HEK293 (cell line): ENCODE measurements at regions not wholly inside any gene's neighbourhood (a gene's known extent, or its start where the extent isn't known, plus 50 kb on each side); places are given as distances from the start of the nearest gene placed in this dataset.

Experiments used
- CTCF ChIA-PET: fragments of 350-600 bp; formaldehyde crosslinking; extraction: SDS; loops from one replicate; lab custom pipeline; 2021; ENCODE audit warnings: antibody characterized with exemption; lab: Yijun Ruan, JAX
- POLR2A ChIA-PET: fragments of 300-600 bp; formaldehyde crosslinking; extraction: SDS; loops from one replicate; lab custom pipeline; 2020; ENCODE audit warnings: antibody characterized with exemption, inconsistent platforms; lab: Yijun Ruan, JAX
- H3K27ac ChIP-seq: fragments of 200-500 bp; sonication (Bioruptor generic); 2 replicates; pipeline ENCODE4 v1.5.1; 2014; ENCODE audit warnings: low read depth, low read length, control low read depth, inconsistent platforms; ENCODE audit errors: extremely low read depth
- H3K36me3 ChIP-seq, 2 experiments: fragments of 200-500 bp in 1 of 2; sonication (Bioruptor generic) in 1 of 2; 1 replicate in 1 of 2; 2 replicates in 1 of 2; pipeline ENCODE4 v1.5.1; 2014 to 2017; ENCODE audit warnings: inconsistent platforms in 2 of 2, low read length in 2 of 2; ENCODE audit not compliant: control insufficient read depth in 2 of 2, insufficient read depth in 1 of 2
- H3K4me1 ChIP-seq: fragments of 200-500 bp; sonication (Bioruptor generic); 2 replicates; pipeline ENCODE4 v1.5.1; 2014; ENCODE audit warnings: mild to moderate bottlenecking, low read length, inconsistent platforms; ENCODE audit not compliant: control insufficient read depth, insufficient read depth
- H3K4me3 ChIP-seq: 2 replicates; pipeline ENCODE4 v1.5.1; 2011; ENCODE audit warnings: low read depth, mild to moderate bottlenecking, control low read depth, low read length, moderate library complexity
- H3K9me3 ChIP-seq: fragments of 200-500 bp; sonication (Bioruptor generic); 2 replicates; pipeline ENCODE4 v1.5.1; 2014; ENCODE audit warnings: low read depth, low read length, inconsistent platforms; ENCODE audit not compliant: control insufficient read depth, insufficient read depth
- KLF1 ChIP-seq: fragments of 450-650 bp; formaldehyde crosslinking; IDR thresholded peaks from 2 replicates; pipeline ENCODE4 v1.5.1; 2016; ENCODE audit warnings: missing biosample characterization, missing genetic modification characterization
- KLF8 ChIP-seq: fragments of 450-650 bp; formaldehyde crosslinking; IDR thresholded peaks from 2 replicates; pipeline ENCODE4 v1.5.1; 2016; ENCODE audit warnings: missing biosample characterization, missing genetic modification characterization
- MYNN ChIP-seq: fragments of 450-650 bp; formaldehyde crosslinking; IDR thresholded peaks from 2 replicates; pipeline ENCODE4 v1.5.1; 2016; ENCODE audit warnings: missing biosample characterization, missing genetic modification characterization, borderline replicate concordance
- SCRT1 ChIP-seq: fragments of 450-650 bp; formaldehyde crosslinking; IDR thresholded peaks from 2 replicates; pipeline ENCODE4 v1.5.1; 2016; ENCODE audit warnings: missing biosample characterization, missing genetic modification characterization, borderline replicate concordance
- YY2 ChIP-seq: fragments of 450-650 bp; formaldehyde crosslinking; IDR thresholded peaks from 2 replicates; pipeline ENCODE4 v1.5.1; 2016; ENCODE audit warnings: missing biosample characterization, missing genetic modification characterization
- ZFP41 ChIP-seq: fragments of 450-650 bp; formaldehyde crosslinking; IDR thresholded peaks from 2 replicates; pipeline ENCODE4 v1.5.1; 2016; ENCODE audit warnings: missing biosample characterization, missing genetic modification characterization, borderline replicate concordance
- ZNF169 ChIP-seq: fragments of 450-650 bp; formaldehyde crosslinking; IDR thresholded peaks from 2 replicates; pipeline ENCODE4 v1.5.1; 2016; ENCODE audit warnings: missing biosample characterization, missing genetic modification characterization
- ZNF302 ChIP-seq: fragments of 450-650 bp; formaldehyde crosslinking; IDR thresholded peaks from 2 replicates; pipeline ENCODE4 v1.5.1; 2016; ENCODE audit warnings: missing biosample characterization, missing genetic modification characterization, low read depth
- ZNF521 ChIP-seq: fragments of 450-650 bp; formaldehyde crosslinking; IDR thresholded peaks from 2 replicates; pipeline ENCODE4 v1.5.1; 2017; ENCODE audit warnings: missing biosample characterization, mild to moderate bottlenecking, missing genetic modification characterization
- ZNF555 ChIP-seq: fragments of 450-650 bp; formaldehyde crosslinking; conservative IDR thresholded peaks from 2 replicates; pipeline ENCODE4 v1.5.1; 2017; ENCODE audit warnings: missing biosample characterization, mild to moderate bottlenecking, missing genetic modification characterization, inconsistent platforms
- ZNF560 ChIP-seq: fragments of 450-650 bp; formaldehyde crosslinking; IDR thresholded peaks from 2 replicates; pipeline ENCODE4 v1.5.1; 2017; ENCODE audit warnings: missing biosample characterization, missing genetic modification characterization, borderline replicate concordance
- ZNF600 ChIP-seq: fragments of 450-650 bp; formaldehyde crosslinking; IDR thresholded peaks from 2 replicates; pipeline ENCODE4 v1.5.1; 2016; ENCODE audit warnings: missing biosample characterization, missing genetic modification characterization
- ZNF677 ChIP-seq: fragments of 450-650 bp; IDR thresholded peaks from 2 replicates; pipeline ENCODE4 v1.5.0; 2018; ENCODE audit warnings: missing biosample characterization, mild to moderate bottlenecking, missing genetic modification characterization, moderate library complexity
- ZSCAN16 ChIP-seq: fragments of 450-650 bp; formaldehyde crosslinking; IDR thresholded peaks from 2 replicates; pipeline ENCODE4 v1.5.1; 2016; ENCODE audit warnings: missing biosample characterization, missing genetic modification characterization
- ZSCAN30 ChIP-seq: fragments of 450-650 bp; IDR thresholded peaks from 2 replicates; pipeline ENCODE4 v1.5.1; 2018; ENCODE audit warnings: missing biosample characterization, mild to moderate bottlenecking, missing genetic modification characterization, moderate library complexity
- TF ChIP-seq, protein P1 (sequence below): fragments of 450-650 bp; formaldehyde crosslinking; IDR thresholded peaks from 2 replicates; pipeline ENCODE4 v1.5.1; 2016; ENCODE audit warnings: missing biosample characterization, missing genetic modification characterization
- TF ChIP-seq, protein P2 (sequence below): fragments of 450-650 bp; formaldehyde crosslinking; IDR thresholded peaks from 2 replicates; pipeline ENCODE4 v1.5.1; 2016; ENCODE audit warnings: missing biosample characterization, missing genetic modification characterization
- TF ChIP-seq, protein P3 (sequence below): fragments of 450-650 bp; formaldehyde crosslinking; IDR thresholded peaks from 2 replicates; pipeline ENCODE4 v1.5.1; 2016; ENCODE audit warnings: missing biosample characterization, missing genetic modification characterization

DNA sequence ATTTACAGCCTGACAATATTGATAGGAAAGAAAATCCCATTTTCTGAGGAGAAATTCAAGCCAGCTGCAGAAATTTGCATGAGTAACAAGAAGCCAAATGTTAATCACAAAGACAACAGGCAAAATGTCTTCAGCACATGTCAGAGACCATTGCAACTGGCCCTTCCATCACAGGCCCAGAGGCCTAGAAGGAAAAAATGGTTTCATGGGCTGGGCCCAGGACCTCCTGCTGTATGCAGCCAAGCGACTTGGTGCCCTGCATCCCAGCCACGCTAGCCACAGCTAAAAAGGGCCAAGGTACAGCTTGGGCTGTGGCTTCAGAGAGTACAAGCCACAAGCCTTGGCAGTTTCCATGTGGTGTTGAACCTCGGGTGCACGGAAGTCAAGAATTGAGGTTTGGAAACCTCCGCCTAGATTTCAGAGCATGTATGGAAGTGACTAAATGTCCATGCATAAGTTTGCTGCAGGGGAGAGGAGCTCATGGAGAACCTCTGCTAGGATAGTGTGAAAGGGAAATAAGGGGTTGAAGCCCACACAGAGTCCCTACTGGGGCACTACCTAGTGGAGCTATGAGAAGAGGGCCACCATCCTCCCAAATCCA is 1474.0 kb downstream of the PCDH9 start (continued):
- TF ChIP-seq, protein P1, sequence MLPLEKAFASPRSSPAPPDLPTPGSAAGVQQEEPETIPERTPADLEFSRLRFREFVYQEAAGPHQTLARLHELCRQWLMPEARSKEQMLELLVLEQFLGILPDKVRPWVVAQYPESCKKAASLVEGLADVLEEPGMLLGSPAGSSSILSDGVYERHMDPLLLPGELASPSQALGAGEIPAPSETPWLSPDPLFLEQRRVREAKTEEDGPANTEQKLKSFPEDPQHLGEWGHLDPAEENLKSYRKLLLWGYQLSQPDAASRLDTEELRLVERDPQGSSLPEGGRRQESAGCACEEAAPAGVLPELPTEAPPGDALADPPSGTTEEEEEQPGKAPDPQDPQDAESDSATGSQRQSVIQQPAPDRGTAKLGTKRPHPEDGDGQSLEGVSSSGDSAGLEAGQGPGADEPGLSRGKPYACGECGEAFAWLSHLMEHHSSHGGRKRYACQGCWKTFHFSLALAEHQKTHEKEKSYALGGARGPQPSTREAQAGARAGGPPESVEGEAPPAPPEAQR (tag by site-specific recombination): no peak
- TF ChIP-seq ZSCAN30 (tag by site-specific recombination) (no peak), ZNF677 (tag by site-specific recombination) (no peak), SCRT1 (tag by site-specific recombination) (no peak), ZNF600 (tag by site-specific recombination) (no peak), ZNF302 (tag by site-specific recombination) (no peak)
- TF ChIP-seq, protein P2, sequence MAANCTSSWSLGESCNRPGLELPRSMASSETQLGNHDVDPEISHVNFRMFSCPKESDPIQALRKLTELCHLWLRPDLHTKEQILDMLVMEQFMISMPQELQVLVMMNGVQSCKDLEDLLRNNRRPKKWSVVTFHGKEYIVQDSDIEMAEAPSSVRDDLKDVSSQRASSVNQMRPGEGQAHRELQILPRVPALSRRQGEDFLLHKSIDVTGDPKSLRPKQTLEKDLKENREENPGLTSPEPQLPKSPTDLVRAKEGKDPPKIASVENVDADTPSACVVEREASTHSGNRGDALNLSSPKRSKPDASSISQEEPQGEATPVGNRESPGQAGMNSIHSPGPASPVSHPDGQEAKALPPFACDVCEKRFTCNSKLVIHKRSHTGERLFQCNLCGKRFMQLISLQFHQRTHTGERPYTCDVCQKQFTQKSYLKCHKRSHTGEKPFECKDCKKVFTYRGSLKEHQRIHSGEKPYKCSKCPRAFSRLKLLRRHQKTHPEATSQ (tag by site-specific recombination): no peak
- TF ChIP-seq, protein P3, sequence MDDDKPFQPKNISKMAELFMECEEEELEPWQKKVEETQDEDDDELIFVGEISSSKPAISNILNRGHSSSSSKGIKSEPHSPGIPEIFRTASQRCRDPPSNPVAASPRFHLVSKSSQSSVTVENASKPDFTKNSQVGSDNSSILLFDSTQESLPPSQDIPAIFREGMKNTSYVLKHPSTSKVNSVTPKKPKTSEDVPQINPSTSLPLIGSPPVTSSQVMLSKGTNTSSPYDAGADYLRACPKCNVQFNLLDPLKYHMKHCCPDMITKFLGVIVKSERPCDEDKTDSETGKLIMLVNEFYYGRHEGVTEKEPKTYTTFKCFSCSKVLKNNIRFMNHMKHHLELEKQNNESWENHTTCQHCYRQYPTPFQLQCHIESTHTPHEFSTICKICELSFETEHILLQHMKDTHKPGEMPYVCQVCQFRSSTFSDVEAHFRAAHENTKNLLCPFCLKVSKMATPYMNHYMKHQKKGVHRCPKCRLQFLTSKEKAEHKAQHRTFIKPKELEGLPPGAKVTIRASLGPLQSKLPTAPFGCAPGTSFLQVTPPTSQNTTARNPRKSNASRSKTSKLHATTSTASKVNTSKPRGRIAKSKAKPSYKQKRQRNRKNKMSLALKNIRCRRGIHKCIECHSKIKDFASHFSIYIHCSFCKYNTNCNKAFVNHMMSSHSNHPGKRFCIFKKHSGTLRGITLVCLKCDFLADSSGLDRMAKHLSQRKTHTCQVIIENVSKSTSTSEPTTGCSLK (tag by site-specific recombination): no peak

DNA sequence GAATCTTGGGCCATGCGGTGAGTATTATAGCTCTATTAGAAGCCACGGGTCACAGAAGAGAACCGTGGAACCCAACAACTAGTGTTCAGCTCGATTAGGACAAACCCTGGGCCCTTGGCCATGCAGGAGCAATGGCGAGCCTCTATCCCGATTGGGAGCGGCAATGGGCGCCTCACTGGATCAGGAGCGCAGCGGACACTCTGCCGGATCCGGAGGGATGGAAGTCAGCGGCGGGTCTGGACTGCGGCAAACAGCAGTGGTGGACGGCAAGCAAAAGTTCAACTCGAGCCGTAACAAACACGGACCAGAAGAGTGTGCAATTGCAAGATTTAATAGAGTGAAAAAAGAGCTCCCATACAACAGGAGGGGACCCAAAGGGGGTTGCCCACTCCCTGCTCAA is 1481.9 kb downstream of the PCDH9 start:
- no peaks in the 10 kb centered on the region for H3K36me3 ChIP-seq
- POLR2A ChIA-PET: no interaction called here
- CTCF ChIA-PET: no interaction called here
- H3K9me3 ChIP-seq: no peaks in the 10 kb centered on the region
- no peaks in the 10 kb centered on the region for H3K4me1 ChIP-seq
- TF ChIP-seq KLF1 (no peak), ZSCAN16 (tag by site-specific recombination) (no peak), ZNF521 (tag by site-specific recombination) (no peak), ZFP41 (no peak), ZNF555 (no peak), YY2 (no peak)
- H3K4me3 ChIP-seq: no peak overlapping the region
- no peak overlapping the region for H3K27ac ChIP-seq

DNA sequence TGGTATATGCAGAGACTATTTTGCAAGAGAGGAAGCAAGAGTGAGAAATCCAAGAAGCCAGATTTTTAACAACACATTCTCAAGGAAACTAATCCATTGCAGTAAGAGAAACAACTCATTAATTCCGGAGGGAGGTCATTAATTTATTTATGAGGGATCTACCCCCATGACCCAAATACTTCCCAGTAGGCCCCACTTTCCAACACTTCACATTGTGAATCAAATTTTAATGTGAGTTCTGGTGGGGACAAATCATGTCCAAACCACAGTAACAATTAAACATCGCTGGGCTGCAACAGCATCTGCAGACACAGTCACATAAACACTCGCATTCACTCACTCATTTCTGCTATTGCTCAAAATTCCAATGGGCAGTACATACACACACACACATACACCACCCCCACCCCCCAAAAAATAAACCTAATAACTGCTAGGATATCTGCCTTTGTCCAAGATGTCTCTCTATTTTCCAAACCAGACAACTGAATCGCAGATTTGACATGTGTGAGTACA is 1483.7 kb downstream of the PCDH9 start:
- Histone ChIP-seq H3K27ac (no peak overlapping the region), H3K36me3 (no peaks in the 10 kb centered on the region), H3K4me1 (no peaks in the 10 kb centered on the region), H3K9me3 (no peaks in the 10 kb centered on the region), H3K4me3 (no peak overlapping the region)
- ChIA-PET POLR2A (no interaction called here), CTCF (interaction anchor here (0.7 kb wide), 1 partner anchor 9 kb away, joined by 3 read pairs; no protein-coding TSS in a partner anchor)
- TF ChIP-seq ZNF169 (tag by site-specific recombination): no peak

DNA sequence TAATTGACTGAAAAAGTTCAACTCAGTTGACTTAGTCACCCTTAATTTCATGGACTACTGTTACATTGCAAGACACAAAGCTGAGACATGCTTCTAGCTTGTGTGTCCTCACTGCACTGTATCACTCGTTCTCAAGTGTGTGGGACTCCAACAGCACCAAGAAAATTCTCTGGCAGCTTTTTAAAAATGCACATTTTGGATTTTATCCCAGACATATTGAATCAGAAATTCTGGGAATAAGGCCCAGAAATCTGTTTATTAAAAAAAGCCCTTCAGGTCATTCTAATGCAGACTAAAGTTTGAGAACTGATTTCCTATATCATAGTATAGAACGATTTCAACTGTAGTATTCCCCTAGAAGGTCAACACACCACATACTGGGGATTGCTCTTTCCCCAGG is 1485.3 kb downstream of the PCDH9 start:
- Histone ChIP-seq H3K9me3 (no peaks in the 10 kb centered on the region), H3K4me3 (no peak overlapping the region), H3K36me3 (no peaks in the 10 kb centered on the region), H3K27ac (no peak overlapping the region)
- TF ChIP-seq ZNF560 (tag by site-specific recombination) (no peak), KLF8 (tag by site-specific recombination) (no peak), MYNN (tag by site-specific recombination) (no peak)
- TF ChIP-seq, all 188 proteins: peak for 0
- ChIA-PET CTCF (interaction anchor here (0.6 kb wide), 2 partner anchors 24 to 91 kb away, joined by 4 read pairs; no protein-coding TSS in a partner anchor), POLR2A (no interaction called here)
- H3K4me1 ChIP-seq: no peaks in the 10 kb centered on the region
